Thymus (tissue), 11 donors: ENCODE measurements at regions not wholly inside any gene's neighbourhood (a gene's known extent, or its start where the extent isn't known, plus 50 kb on each side); places are given as distances from the start of the nearest gene placed in this dataset.
"Not testable (repeated sequence)": the region's sequence is repeated elsewhere in the genome, so short reads cannot be mapped to it uniquely, and the experiment has no call there.

Experiments used
- DNase-seq, 9 donors: peaks; one replicate each; pipeline ENCODE4 v3.0.0-alpha.2; 2013; ENCODE audit warnings: low spot score in 9 of 9, low read depth in 6 of 9, missing footprints in 1 of 9
- H3K27ac ChIP-seq, 2 donors: one replicate each; pipeline ENCODE4 v1.5.1; 2013; ENCODE audit warnings: control low read depth in 1 of 2, low read depth in 1 of 2, low read length in 1 of 2, mild to moderate bottlenecking in 1 of 2, moderate library complexity in 1 of 2
- H3K27me3 ChIP-seq, 2 donors: one replicate each; pipeline ENCODE4 v1.5.1; 2013; ENCODE audit warnings: low read length in 1 of 2; ENCODE audit not compliant: control insufficient read depth in 2 of 2, insufficient read depth in 1 of 2
- H3K36me3 ChIP-seq, 2 donors: one replicate each; pipeline ENCODE4 v1.5.1; 2013; ENCODE audit warnings: low read length in 1 of 2, mild to moderate bottlenecking in 1 of 2, moderate library complexity in 1 of 2; ENCODE audit not compliant: control insufficient read depth in 2 of 2, insufficient read depth in 2 of 2
- H3K4me1 ChIP-seq, 2 donors: one replicate each; pipeline ENCODE4 v1.5.1; 2013; ENCODE audit warnings: low read length in 2 of 2; ENCODE audit not compliant: control insufficient read depth in 2 of 2, insufficient read depth in 2 of 2
- H3K4me3 ChIP-seq, 2 donors: one replicate each; pipeline ENCODE4 v1.5.1; 2013; ENCODE audit warnings: low read length in 2 of 2, control low read depth in 1 of 2, mild to moderate bottlenecking in 1 of 2
- H3K9me3 ChIP-seq, 2 donors: one replicate each; pipeline ENCODE4 v1.5.1; 2013; ENCODE audit warnings: low read length in 1 of 2, mild to moderate bottlenecking in 1 of 2; ENCODE audit not compliant: control insufficient read depth in 2 of 2, insufficient read depth in 1 of 2
- WGBS: extraction: QIAGEN DNeasy Blood & Tissue Kit; methylation state at CpG from one replicate; pipeline ENCODE4 v1.1.7; 2013; 5-methylcytosine and 5-hydroxymethylcytosine counted together
- donor health status: healthy.

DNA sequence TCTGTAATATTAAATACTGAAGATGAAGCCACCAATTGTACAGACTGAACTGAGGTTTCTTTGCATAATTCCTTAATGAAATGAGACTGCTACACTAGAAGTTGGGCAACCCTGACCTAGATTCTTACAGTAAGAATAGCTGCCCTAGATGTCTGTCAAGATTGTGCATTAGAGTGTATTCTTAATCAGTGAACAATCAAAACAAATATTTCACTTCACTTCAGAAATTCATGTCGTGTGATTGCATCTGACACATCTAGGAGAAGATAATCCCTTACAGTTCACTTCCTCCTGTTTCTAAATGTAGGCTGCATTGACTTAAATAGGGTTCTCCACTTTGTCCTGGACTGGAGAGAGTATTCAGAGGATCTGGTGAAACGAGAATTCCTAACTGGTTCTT lies 283.1 kb downstream of the HNRNPD start:
- no peak overlapping the region for H3K4me3 ChIP-seq
- WGBS, result 74% methylated on average over 2 of the region's 2 CpGs
- no peak overlapping the region for H3K27ac ChIP-seq
- no peaks in the 10 kb centered on the region for H3K4me1 ChIP-seq
- no peaks in the 10 kb centered on the region for H3K27me3 ChIP-seq
- no peaks in the 10 kb centered on the region for H3K9me3 ChIP-seq
- H3K36me3 ChIP-seq, result no peaks in the 10 kb centered on the region
- DNase-seq, result no peak

DNA sequence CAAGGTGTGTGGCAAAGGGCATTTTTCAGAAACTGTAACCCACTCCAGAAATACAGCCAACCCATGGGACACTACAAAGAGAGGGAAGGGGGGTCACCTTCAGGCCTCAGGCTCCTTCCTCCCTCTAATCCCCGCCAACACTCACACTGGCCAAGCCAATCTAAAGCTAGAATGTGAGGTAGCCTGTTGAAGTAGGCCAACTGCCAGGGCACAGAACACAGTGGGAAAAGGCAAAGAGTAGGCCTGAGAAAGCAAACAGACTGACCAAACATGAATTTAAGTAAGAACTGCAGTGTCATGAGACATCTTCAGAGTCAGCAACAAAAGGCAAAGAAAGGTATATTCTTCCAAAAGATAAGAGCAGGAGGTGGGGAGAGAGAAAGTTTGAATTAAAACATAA lies 289.0 kb downstream of the HNRNPD start:
- Histone ChIP-seq H3K9me3 (no peaks in the 10 kb centered on the region), H3K27ac (no peak overlapping the region), H3K4me3 (no peak overlapping the region), H3K27me3 (no peaks in the 10 kb centered on the region), H3K36me3 (no peaks in the 10 kb centered on the region), H3K4me1 (no peaks in the 10 kb centered on the region)
- 97% methylated on average over 1 of the region's 1 CpG for WGBS
- no peak for DNase-seq

DNA sequence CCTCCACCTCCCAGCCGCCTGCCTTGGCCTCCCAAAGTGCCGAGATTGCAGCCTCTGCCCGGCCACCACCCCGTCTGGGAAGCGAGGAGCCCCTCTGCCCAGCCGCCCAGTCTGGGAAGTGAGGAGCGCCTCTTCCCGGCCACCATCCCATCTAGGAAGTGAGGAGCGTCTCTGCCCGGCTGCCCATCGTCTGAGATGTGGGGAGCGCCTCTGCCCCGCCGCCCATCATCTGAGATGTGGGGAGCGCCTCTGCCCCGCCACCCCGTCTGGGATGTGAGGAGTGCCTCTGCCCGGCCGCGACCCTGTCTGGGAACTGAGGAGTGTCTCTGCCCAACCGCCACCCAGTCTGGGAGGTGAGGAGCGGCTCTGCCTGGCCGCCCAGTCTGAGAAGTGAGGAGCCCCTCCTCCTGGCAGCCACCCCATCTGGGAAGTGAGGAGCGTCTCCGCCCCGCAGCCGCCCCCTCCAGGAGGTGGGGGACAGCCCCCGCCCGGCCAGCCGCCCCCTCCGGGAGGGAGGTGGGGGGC lies 296.3 kb downstream of the HNRNPD start:
- H3K9me3 ChIP-seq, DNase-seq, H3K27ac ChIP-seq, H3K4me3 ChIP-seq, H3K27me3 ChIP-seq, H3K36me3 ChIP-seq, H3K4me1 ChIP-seq: not testable (repeated sequence)
- 94% methylated on average over 27 of the region's 31 CpGs for WGBS

GRCh38 chr4:82076809-82077208 lies 297.0 kb downstream of the HNRNPD start:
- Histone ChIP-seq H3K4me1 (no peaks in the 10 kb centered on the region), H3K36me3 (no peaks in the 10 kb centered on the region), H3K27me3 (no peaks in the 10 kb centered on the region), H3K4me3 (no peak overlapping the region), H3K27ac (no peak overlapping the region), H3K9me3 (no peaks in the 10 kb centered on the region)
- WGBS, result 97% methylated on average over 8 of the region's 8 CpGs
- no peak for DNase-seq

- WGBS, result 96% methylated on average over 1 of the region's 1 CpG
- no peak overlapping the region for H3K27ac ChIP-seq
- no peaks in the 10 kb centered on the region for H3K9me3 ChIP-seq
- no peaks in the 10 kb centered on the region for H3K27me3 ChIP-seq
- H3K4me3 ChIP-seq, result no peak overlapping the region
- no peaks in the 10 kb centered on the region for H3K4me1 ChIP-seq
- no peaks in the 10 kb centered on the region for H3K36me3 ChIP-seq
- no peak for DNase-seq
Measured at GRCh38 chr4:82076359-82076758, 297.4 kb downstream of the HNRNPD start.

DNA sequence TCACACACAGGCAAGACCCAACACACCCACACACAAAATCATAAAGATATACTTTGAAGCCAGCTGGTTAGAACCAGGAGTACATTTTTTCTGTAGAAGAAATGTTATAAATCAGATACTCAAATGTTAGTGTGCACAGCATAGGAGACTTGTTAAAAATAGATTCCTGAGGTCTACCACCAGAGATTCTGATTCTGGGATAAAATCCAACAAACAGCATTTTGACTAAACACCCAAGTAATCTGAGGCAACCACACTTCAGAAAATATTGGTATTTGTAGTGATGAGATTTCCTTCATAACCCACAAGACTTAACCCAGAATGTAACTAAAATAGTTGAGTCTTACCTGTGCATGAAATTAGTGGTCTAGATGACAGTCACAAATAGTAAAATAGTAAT lies 301.8 kb downstream of the HNRNPD start:
- H3K27me3 ChIP-seq, result no peaks in the 10 kb centered on the region
- no peaks in the 10 kb centered on the region for H3K4me1 ChIP-seq
- no peak for DNase-seq
- no peak overlapping the region for H3K4me3 ChIP-seq
- H3K9me3 ChIP-seq, result no peaks in the 10 kb centered on the region
- no peaks in the 10 kb centered on the region for H3K36me3 ChIP-seq
- H3K27ac ChIP-seq, result no peak overlapping the region

- Histone ChIP-seq H3K9me3 (no peaks in the 10 kb centered on the region), H3K4me1 (no peaks in the 10 kb centered on the region), H3K27me3 (no peaks in the 10 kb centered on the region), H3K36me3 (no peaks in the 10 kb centered on the region), H3K27ac (no peak overlapping the region), H3K4me3 (no peak overlapping the region)
- DNase-seq, result no peak
- 88% methylated on average over 4 of the region's 4 CpGs for WGBS
Measured at GRCh38 chr4:82069883-82070638, 303.7 kb downstream of the HNRNPD start.

DNA sequence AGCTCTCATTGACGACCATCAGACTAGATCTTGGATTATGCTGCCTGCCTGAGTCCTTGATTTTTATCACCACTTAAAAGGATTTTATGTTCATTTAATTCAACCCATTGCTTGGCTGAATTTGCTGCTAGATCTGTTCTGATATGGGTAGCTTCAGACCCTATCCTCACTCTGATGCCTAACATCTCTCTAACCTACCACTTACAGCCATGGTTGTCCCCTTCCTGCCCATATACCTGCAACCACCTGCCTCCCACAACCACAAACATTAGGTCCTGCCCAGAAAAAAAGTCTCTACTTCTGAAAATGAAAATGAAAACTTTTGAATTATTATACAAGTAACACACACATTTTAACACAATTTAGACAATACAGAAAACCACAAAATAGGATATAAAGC lies 310.8 kb downstream of the HNRNPD start:
- DNase-seq, result no peak
- Histone ChIP-seq H3K9me3 (no peaks in the 10 kb centered on the region), H3K27me3 (no peaks in the 10 kb centered on the region), H3K27ac (no peak overlapping the region), H3K36me3 (no peaks in the 10 kb centered on the region), H3K4me3 (no peak overlapping the region), H3K4me1 (no peaks in the 10 kb centered on the region)
- WGBS, result 96% methylated on average over 1 of the region's 1 CpG

- Histone ChIP-seq H3K27ac (no peak overlapping the region), H3K36me3 (no peaks in the 10 kb centered on the region), H3K4me1 (no peaks in the 10 kb centered on the region), H3K9me3 (no peaks in the 10 kb centered on the region), H3K4me3 (no peak overlapping the region), H3K27me3 (no peaks in the 10 kb centered on the region)
- WGBS, result 60% methylated on average over 1 of the region's 1 CpG
- no peak for DNase-seq
Measured at GRCh38 chr4:82057990-82058544, 315.7 kb downstream of the HNRNPD start.
